NOMO-1 treated with DMSO at 0.1 percent for 48 hours (cell line): ENCODE measurements at regions not wholly inside any gene's neighbourhood (a gene's known extent, or its start where the extent isn't known, plus 50 kb on each side); places are given as distances from the start of the nearest gene placed in this dataset.
"Not testable (repeated sequence)": the region's sequence is repeated elsewhere in the genome, so short reads cannot be mapped to it uniquely, and the experiment has no call there.

ENCODE experiments used
- DNase-seq: peaks from one replicate; lab custom pipeline; 2025; ENCODE audit not compliant: unreplicated experiment; lab: John Stamatoyannopoulos, UW

DNA sequence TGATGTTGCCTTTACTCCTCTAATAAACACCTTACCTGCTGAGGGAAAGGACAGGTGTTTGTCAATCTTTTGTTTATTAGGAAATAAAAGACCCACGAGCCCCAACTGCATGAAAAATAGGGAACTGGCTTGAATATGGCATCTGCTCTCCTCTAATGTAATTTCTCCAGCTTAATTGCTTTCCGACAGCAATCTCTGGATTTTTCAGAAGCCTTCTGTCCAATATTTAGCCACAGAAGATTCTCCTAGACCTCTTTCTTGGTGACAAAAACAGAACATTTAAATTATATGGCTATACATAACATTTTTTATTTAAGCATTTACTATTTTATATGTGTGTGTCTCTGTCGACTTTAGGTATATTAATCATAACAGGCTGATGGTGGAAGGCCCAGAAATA is 317.4 kb upstream of the ADARB2 start:
- no peak for DNase-seq

GRCh38 chr10:2053805-2054204 is 316.5 kb upstream of the ADARB2 start:
- DNase-seq: no peak

DNA sequence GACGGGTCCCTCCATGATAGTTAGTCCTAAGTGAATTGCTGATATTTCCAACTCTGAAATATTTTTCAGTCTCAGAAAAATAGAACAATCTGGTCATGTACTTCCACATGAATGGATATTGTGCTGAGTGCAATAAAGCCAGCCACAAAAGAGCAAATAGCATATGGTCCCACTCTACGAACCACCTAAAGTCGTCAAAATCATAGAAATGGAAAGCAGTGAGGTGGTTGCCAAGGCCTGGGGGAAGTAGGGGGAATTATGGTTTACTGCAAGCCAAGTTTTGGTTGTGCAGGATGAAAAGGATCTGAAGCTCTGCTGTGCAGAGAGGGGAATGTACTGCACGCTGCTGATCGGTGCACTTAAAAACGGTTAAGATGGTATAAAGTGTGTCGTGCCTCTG is 313.8 kb upstream of the ADARB2 start:
- DNase-seq: no peak

- DNase-seq: no peak
These were observed 312.2 kb upstream of the ADARB2 start for GRCh38 chr10:2049560-2049959.

- no peak for DNase-seq
These were observed 311.1 kb upstream of the ADARB2 start for GRCh38 chr10:2048337-2048973.

DNA sequence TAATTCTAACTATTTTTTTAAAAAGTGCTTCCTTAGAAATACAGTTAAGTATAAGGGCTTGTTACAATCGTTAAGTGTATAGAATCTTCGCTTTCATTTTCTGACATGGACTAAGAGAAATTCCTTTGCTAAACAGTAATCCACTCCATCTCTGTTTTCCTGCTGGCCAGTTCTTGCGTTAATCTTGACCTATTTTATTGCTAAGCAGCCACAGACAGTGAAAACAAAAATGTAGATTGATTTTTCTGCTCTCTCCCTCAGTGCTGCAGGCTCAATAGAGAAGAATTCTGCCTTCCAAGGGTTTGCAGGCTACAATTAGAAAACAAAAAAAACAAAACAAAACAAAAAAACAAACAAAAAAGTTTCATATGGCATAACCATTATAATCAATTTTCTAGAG is 310.4 kb upstream of the ADARB2 start:
- DNase-seq: no peak

DNA sequence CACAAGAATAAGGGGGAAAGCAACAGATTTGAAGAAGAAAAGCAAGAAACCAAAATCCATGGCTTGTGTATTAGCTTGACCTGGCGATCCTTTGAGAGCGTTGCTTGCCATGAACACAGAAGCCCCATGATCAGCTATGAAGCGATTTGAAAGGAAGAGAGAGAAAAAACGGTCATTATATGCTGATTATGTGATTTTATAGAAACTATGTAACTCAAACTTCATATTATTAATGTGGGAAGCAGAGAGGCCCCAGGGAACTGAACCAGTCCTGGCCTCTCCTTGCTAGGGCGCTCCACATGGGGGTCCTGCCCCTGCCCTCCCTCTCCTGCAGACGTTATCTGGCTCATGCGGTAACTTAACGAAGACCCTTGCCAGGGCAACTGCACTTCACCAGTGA is 306.1 kb upstream of the ADARB2 start:
- DNase-seq: no peak

DNA sequence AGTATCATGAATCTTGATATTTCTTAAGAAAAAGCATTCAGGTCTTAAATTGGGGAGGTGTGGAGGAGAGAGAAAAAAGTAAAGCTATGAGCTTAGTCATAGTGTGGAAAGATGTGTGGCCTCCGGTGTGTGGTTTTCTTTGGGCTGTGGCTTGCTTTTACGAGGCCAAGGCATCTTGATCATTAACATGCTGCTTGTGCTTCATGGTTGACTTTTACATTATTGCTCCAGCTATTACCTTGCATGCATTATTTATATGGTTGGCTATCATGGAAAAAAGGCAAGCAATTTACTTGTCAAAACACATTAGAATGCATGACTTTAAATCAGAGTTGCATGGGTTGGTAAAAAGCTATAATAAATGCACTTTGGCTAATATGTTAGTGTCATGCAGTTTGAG is 300.7 kb upstream of the ADARB2 start:
- DNase-seq: peak; percentile 41

GRCh38 chr10:2037246-2037645 is 299.9 kb upstream of the ADARB2 start:
- no peak for DNase-seq

DNA sequence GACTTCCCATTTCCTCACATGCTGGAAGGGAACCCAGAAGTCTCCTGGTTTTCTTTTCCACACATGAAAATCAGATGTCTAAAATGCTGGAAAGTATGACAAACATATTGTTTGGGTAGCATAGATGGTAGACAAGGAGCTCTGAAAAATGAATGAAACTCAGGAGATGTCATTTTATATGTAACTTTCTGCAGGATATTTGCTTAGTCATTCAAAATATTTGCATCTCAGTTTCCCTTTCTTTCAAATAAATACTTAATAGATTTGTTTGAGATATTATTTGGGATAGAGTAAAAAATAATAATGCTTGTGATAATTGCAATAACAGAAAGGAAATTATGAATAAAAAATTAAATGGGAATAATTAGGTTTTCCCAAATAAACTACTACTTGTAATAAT is 298.9 kb upstream of the ADARB2 start:
- no peak for DNase-seq

- DNase-seq: no peak
These were observed 292.7 kb upstream of the ADARB2 start for GRCh38 chr10:2030046-2030445.

- no peak for DNase-seq
These were observed 289.6 kb upstream of the ADARB2 start for GRCh38 chr10:2026936-2027335.

GRCh38 chr10:2024750-2025149 is 287.4 kb upstream of the ADARB2 start:
- not testable (repeated sequence) for DNase-seq

DNA sequence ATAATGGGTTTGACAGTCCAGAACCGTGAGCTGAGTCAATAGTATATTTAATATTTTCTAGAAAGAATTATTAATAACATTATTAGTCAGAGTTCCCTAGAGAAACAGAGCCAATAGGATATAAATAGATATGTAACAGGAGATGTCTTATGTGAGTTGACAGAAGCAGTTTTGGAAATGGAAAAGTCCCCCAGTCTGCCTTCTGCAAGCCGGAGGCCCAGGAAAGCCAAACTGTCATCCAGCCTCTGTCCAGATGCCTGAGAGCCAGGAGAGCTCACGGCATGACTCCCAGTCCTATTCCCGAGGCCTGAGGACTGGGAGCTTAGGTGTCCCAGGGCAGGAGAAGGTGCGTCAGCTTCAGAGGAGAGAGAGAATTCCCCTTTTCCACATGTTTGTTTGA is 286.4 kb upstream of the ADARB2 start:
- DNase-seq: no peak

- no peak for DNase-seq
These were observed 285.1 kb upstream of the ADARB2 start for GRCh38 chr10:2022401-2022800.

DNA sequence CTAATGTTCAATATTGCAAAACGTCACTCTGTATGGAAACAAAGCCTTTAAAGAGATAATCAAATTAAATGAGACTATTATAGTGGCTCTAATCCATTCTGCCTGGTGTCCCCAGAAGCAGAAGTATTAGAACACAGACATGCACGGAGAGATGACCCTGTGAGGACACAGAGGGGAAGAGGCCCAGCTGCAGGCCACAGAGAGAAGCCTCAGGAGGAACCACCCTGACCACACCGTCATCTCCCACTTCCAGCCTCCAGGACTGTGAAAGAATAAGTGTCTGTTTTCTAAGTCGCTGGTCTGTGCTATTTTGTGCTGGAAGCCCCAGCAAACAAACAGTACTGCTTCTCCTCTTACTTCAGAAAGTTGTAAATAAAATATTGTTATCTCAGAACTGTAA is 283.5 kb upstream of the ADARB2 start:
- DNase-seq: peak; percentile 86

DNA sequence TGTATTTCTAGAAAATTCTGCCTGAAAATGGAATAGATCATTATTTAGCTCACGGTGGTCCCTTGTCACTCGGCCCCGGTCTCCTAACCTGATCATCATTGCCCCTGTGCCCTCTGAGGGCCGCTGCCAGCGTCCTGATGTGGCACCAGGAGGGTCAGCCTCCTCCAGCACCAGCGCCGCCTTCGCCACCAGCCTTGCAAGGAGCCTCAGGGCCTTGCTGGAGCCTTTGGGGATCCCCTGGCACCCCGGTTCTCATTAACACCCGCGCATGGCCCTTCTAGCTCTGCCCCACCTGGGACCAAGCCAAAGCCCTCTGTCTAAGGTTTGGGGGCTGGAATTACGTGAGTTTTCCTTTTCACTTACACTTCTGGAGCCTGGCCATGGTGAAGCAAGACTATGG is 282.5 kb upstream of the ADARB2 start:
- DNase-seq: no peak

DNA sequence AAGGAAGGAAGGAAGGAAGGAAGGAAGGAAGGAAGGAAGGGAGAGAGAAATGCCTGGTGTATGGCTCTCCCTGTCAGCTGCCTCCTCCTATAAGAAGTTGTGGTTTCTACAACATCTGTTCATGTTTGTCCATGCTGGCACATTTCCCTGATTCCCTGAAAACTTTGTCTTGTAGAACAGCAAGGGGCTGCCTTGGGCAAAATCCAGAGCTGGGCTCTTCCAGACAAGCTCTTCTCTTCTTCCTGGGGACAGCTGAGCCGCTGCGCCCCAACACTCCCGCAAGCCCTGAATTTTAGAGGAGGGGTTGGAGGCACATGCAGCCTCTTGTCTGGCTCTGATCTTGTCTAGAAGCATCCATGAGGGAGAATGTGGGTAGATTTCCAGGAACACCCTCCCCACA is 282.0 kb upstream of the ADARB2 start:
- DNase-seq: no peak

DNA sequence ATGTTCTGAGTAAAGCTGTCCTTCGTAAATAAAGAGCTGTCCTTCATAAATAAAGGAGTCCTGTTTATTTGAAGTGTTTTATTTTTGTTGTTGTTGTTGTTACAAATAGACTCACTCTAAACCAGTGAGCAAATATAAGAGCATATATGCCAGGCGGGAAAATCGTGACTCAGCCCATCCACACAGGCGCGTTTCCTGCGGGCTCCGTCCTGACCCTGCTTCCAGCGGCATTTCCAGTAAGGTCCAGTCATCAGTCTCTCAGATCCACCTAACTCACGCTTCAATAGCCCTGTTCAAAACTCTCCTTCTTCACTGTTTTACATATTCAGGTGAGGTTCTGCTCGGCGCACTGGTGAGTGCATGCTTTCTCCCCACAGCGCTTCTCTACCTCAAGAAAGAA is 277.2 kb upstream of the ADARB2 start:
- no peak for DNase-seq

DNA sequence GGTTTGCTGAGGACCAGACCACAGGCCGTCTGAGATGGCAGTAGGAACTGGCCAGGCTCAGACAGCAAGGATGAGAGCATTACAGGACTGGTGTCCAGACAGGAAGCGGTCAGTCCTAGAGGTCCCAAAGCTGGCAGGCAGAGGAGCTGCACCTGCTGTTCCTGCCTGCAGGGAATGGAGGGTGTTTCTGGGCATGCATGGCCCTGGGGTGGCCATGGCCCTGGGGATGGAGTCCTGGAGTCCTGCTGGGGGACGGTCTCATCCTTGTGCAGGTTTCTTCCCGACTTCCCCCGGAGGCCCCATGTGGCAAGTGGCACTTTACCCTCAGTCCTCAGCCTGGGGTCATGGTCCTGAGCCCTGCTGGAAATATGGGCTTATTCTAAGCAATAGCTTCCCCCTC is 274.9 kb upstream of the ADARB2 start:
- DNase-seq: no peak

- no peak for DNase-seq
These were observed 273.9 kb upstream of the ADARB2 start for GRCh38 chr10:2011106-2011716.

GRCh38 chr10:2005546-2005945 is 268.2 kb upstream of the ADARB2 start:
- no peak for DNase-seq

DNA sequence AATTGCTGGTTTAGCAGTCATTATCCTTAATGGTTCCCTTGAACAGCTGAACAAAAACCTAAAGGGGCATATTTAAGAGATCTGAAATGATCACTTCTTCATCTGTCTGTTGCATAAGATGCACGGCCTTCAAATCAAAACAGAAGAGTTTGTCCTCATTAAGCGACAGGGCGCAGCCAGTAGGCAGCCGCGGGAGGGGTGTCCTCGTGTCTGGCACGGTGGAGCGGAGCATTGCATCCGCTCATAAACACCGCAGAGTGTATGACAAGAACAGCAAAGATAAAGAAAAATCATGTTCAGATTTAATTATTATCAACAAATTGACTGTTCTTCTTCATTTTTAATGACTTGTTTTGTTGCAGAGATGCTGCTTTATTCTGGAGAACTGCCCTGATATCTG is 255.6 kb upstream of the ADARB2 start:
- DNase-seq: no peak
